IPS-20b (cell line): ENCODE measurements at regions not wholly inside any gene's neighbourhood (a gene's known extent, or its start where the extent isn't known, plus 50 kb on each side); places are given as distances from the start of the nearest gene placed in this dataset.

Experiments
- H3K27ac ChIP-seq: one replicate; pipeline ENCODE4 v1.5.1; 2013; ENCODE audit warnings: low read length
- H3K27me3 ChIP-seq: 2 replicates; pipeline ENCODE4 v1.6.1; 2013; ENCODE audit warnings: mild to moderate bottlenecking, low read length, inconsistent platforms; ENCODE audit not compliant: insufficient read depth
- H3K36me3 ChIP-seq: 2 replicates; pipeline ENCODE4 v1.6.1; 2013; ENCODE audit warnings: low read depth, mild to moderate bottlenecking, inconsistent platforms, low read length, moderate library complexity; ENCODE audit not compliant: insufficient read depth
- H3K4me1 ChIP-seq: 2 replicates; pipeline ENCODE4 v1.6.1; 2013; ENCODE audit warnings: mild to moderate bottlenecking, control low read depth, inconsistent platforms, low read length, moderate library complexity; ENCODE audit not compliant: insufficient read depth
- H3K4me3 ChIP-seq: 2 replicates; pipeline ENCODE4 v1.5.1; 2013; ENCODE audit warnings: mild to moderate bottlenecking, low read length, inconsistent platforms
- H3K9ac ChIP-seq: 2 replicates; pipeline ENCODE4 v1.6.1; 2013; ENCODE audit warnings: low read depth, mild to moderate bottlenecking, inconsistent platforms, low read length, moderate library complexity
- H3K9me3 ChIP-seq: 2 replicates; pipeline ENCODE4 v1.6.1; 2013; ENCODE audit warnings: mild to moderate bottlenecking, low read depth, low read length, inconsistent platforms; ENCODE audit not compliant: insufficient read depth

GRCh38 chr15:29945943-29946596 is 123.8 kb upstream of the TJP1 start:
- no peak overlapping the region for H3K4me3 ChIP-seq
- H3K36me3 ChIP-seq: no peaks in the 10 kb centered on the region
- no peaks in the 10 kb centered on the region for H3K9me3 ChIP-seq
- H3K9ac ChIP-seq: no peak overlapping the region
- no peak overlapping the region for H3K27ac ChIP-seq
- H3K4me1 ChIP-seq: no peaks in the 10 kb centered on the region
- H3K27me3 ChIP-seq: no peaks in the 10 kb centered on the region

- no peaks in the 10 kb centered on the region for H3K27me3 ChIP-seq
- H3K9ac ChIP-seq: no peak overlapping the region
- H3K27ac ChIP-seq: no peak overlapping the region
- no peaks in the 10 kb centered on the region for H3K9me3 ChIP-seq
- no peaks in the 10 kb centered on the region for H3K4me1 ChIP-seq
- H3K36me3 ChIP-seq: no peaks in the 10 kb centered on the region
- H3K4me3 ChIP-seq: no peak overlapping the region
Observed at GRCh38 chr15:29944925-29945324, 122.7 kb upstream of the TJP1 start.

GRCh38 chr15:29942548-29942947 is 120.3 kb upstream of the TJP1 start:
- no peaks in the 10 kb centered on the region; the same call in 1 of the 2 replicates for H3K4me1 ChIP-seq
- H3K9me3 ChIP-seq: no peaks in the 10 kb centered on the region

GRCh38 chr15:29942143-29942542 is 119.9 kb upstream of the TJP1 start:
- no peak overlapping the region for H3K9ac ChIP-seq
- no peaks in the 10 kb centered on the region for H3K9me3 ChIP-seq
- H3K4me1 ChIP-seq: no peaks in the 10 kb centered on the region; the same call in 1 of the 2 replicates
- H3K36me3 ChIP-seq: no peaks in the 10 kb centered on the region
- no peaks in the 10 kb centered on the region for H3K27me3 ChIP-seq
- H3K4me3 ChIP-seq: no peak overlapping the region
- no peak overlapping the region for H3K27ac ChIP-seq

More at GRCh38 chr15:29942548-29942947, 120.3 kb upstream of the TJP1 start:
- Histone ChIP-seq H3K36me3 (no peaks in the 10 kb centered on the region), H3K27ac (no peak overlapping the region), H3K4me3 (no peak overlapping the region), H3K9ac (no peak overlapping the region), H3K27me3 (no peaks in the 10 kb centered on the region)

- Histone ChIP-seq H3K36me3 (no peaks in the 10 kb centered on the region), H3K4me1 (no peaks in the 10 kb centered on the region; the same call in 1 of the 2 replicates), H3K27me3 (no peaks in the 10 kb centered on the region), H3K9me3 (no peaks in the 10 kb centered on the region), H3K4me3 (no peak overlapping the region), H3K27ac (no peak overlapping the region), H3K9ac (no peak overlapping the region)
Observed at GRCh38 chr15:29939404-29939803, 117.1 kb upstream of the TJP1 start.

- no peak overlapping the region for H3K27ac ChIP-seq
- H3K4me1 ChIP-seq: no peaks in the 10 kb centered on the region; the same call in 1 of the 2 replicates
- H3K9me3 ChIP-seq: no peaks in the 10 kb centered on the region
- H3K27me3 ChIP-seq: no peaks in the 10 kb centered on the region
- no peak overlapping the region for H3K4me3 ChIP-seq
- no peak overlapping the region for H3K9ac ChIP-seq
- no peaks in the 10 kb centered on the region for H3K36me3 ChIP-seq
Observed at GRCh38 chr15:29938361-29939335, 116.4 kb upstream of the TJP1 start.

GRCh38 chr15:29937956-29938355 is 115.7 kb upstream of the TJP1 start:
- Histone ChIP-seq H3K4me3 (no peak overlapping the region), H3K4me1 (no peaks in the 10 kb centered on the region; the same call in 1 of the 2 replicates), H3K27me3 (no peaks in the 10 kb centered on the region), H3K36me3 (no peaks in the 10 kb centered on the region), H3K9me3 (no peaks in the 10 kb centered on the region), H3K27ac (no peak overlapping the region), H3K9ac (no peak overlapping the region)

- Histone ChIP-seq H3K4me1 (no peaks in the 10 kb centered on the region; the same call in 1 of the 2 replicates), H3K27ac (no peak overlapping the region), H3K4me3 (no peak overlapping the region), H3K27me3 (no peaks in the 10 kb centered on the region), H3K9me3 (no peaks in the 10 kb centered on the region), H3K9ac (no peak overlapping the region), H3K36me3 (no peaks in the 10 kb centered on the region)
Observed at GRCh38 chr15:29936353-29937049, 114.2 kb upstream of the TJP1 start.

- Histone ChIP-seq H3K4me3 (no peak overlapping the region), H3K9me3 (no peaks in the 10 kb centered on the region), H3K9ac (no peak overlapping the region), H3K4me1 (no peaks in the 10 kb centered on the region; the same call in 1 of the 2 replicates), H3K27ac (no peak overlapping the region), H3K27me3 (no peaks in the 10 kb centered on the region), H3K36me3 (no peaks in the 10 kb centered on the region)
Observed at GRCh38 chr15:29935296-29936004, 113.2 kb upstream of the TJP1 start.

- no peaks in the 10 kb centered on the region for H3K36me3 ChIP-seq
- H3K27ac ChIP-seq: no peak overlapping the region
- no peaks in the 10 kb centered on the region for H3K27me3 ChIP-seq
- no peaks in the 10 kb centered on the region for H3K9me3 ChIP-seq
- no peak overlapping the region for H3K9ac ChIP-seq
- no peaks in the 10 kb centered on the region; the same call in 1 of the 2 replicates for H3K4me1 ChIP-seq
- no peak overlapping the region for H3K4me3 ChIP-seq
Observed at GRCh38 chr15:29934251-29934650, 112.0 kb upstream of the TJP1 start.
